C1 segment of cervical spinal cord (tissue), 14 donors: ENCODE measurements at regions not wholly inside any gene's neighbourhood (a gene's known extent, or its start where the extent isn't known, plus 50 kb on each side); places are given as distances from the start of the nearest gene placed in this dataset.
"Not testable (repeated sequence)": the region's sequence is repeated elsewhere in the genome, so short reads cannot be mapped to it uniquely, and the experiment has no call there.

Experiments
- DNase-seq, 14 donors: peaks; one replicate each; lab custom pipeline; 2025; lab: John Stamatoyannopoulos, UW

GRCh38 chr2:237214963-237215362, 129.3 kb downstream of the COPS8 start:
- DNase-seq, result no peak

- no peak for DNase-seq
Measured at GRCh38 chr2:237217995-237218616, 132.4 kb downstream of the COPS8 start.

GRCh38 chr2:237218756-237219155, 133.1 kb downstream of the COPS8 start:
- no peak for DNase-seq

GRCh38 chr2:237219826-237220225, 134.1 kb downstream of the COPS8 start:
- no peak for DNase-seq

GRCh38 chr2:237221443-237221842, 135.8 kb downstream of the COPS8 start:
- no peak for DNase-seq

GRCh38 chr2:237222178-237222577, 136.5 kb downstream of the COPS8 start:
- DNase-seq, result no peak

- no peak for DNase-seq
Measured at GRCh38 chr2:237222601-237223041, 136.9 kb downstream of the COPS8 start.

GRCh38 chr2:237223201-237223861, 137.6 kb downstream of the COPS8 start:
- no peak for DNase-seq

- no peak for DNase-seq
Measured at GRCh38 chr2:237227190-237227589, 141.5 kb downstream of the COPS8 start.

- DNase-seq, result no peak
Measured at GRCh38 chr2:237227592-237228280, 142.0 kb downstream of the COPS8 start.

GRCh38 chr2:237228281-237228625, 142.6 kb downstream of the COPS8 start:
- DNase-seq, result no peak

- no peak for DNase-seq
Measured at GRCh38 chr2:237229905-237230304, 144.2 kb downstream of the COPS8 start.

- no peak for DNase-seq
Measured at GRCh38 chr2:237230355-237230754, 144.7 kb downstream of the COPS8 start.

GRCh38 chr2:237231593-237231992, 145.9 kb downstream of the COPS8 start:
- no peak for DNase-seq

GRCh38 chr2:237232166-237232565, 146.5 kb downstream of the COPS8 start:
- peak in 3 of 14 donors; percentile 3 to 40 (median 31) for DNase-seq

- no peak for DNase-seq
Measured at GRCh38 chr2:237234268-237234667, 148.6 kb downstream of the COPS8 start.

GRCh38 chr2:237235383-237236095, 149.8 kb downstream of the COPS8 start:
- peak in 2 of 14 donors; percentile 3 to 7 for DNase-seq

GRCh38 chr2:237236188-237236587, 150.5 kb downstream of the COPS8 start:
- DNase-seq, result no peak

GRCh38 chr2:237238249-237238648, 152.6 kb downstream of the COPS8 start:
- DNase-seq, result no peak

- no peak for DNase-seq
Measured at GRCh38 chr2:237240252-237240651, 154.6 kb downstream of the COPS8 start.

GRCh38 chr2:237240868-237241267, 155.2 kb downstream of the COPS8 start:
- not testable (repeated sequence) for DNase-seq

GRCh38 chr2:237242091-237242536, 156.4 kb downstream of the COPS8 start:
- DNase-seq, result no peak
